ENCODE measurements at regions not wholly inside any gene's neighbourhood (a gene's known extent, or its start where the extent isn't known, plus 50 kb on each side); places are given as distances from the start of the nearest gene placed in this dataset.

DNA sequence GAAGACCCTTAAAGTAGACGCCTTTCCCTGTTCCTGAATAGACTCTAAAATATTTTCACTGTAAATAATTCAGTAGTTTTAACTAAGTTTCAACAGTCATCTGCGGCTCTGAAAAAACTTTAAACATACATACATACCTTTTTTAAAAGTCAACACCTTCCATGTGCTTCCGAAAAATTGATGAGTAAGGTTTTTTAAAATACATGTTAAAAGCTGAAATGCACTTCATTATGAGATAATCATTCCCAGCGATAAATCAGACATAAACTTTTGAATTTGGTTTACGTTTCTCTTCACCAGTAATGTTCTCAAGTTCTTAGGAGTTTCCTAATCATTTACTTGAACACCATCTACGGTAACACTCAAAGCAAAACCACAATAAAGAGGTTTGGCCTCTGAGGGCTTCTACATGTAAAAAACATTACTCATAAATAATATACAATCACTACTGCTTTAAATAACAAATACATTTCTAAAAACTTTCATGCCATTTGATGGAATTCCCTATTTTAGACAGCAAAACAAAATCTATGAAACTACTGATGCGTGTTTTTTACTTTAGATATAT lies 403.5 kb downstream of the SHQ1 start:
- TF ChIP-seq CTCF (conservative IDR thresholded peaks at IDR 0.05) (no peak), EZH2 (IDR thresholded peaks at IDR 0.05; ENCODE audit: low read depth) (no peak)
